Right lobe of liver (tissue), 4 donors: ENCODE measurements at regions not wholly inside any gene's neighbourhood (a gene's known extent, or its start where the extent isn't known, plus 50 kb on each side); places are given as distances from the start of the nearest gene placed in this dataset.

Experiments
- POLR2A ChIP-seq: fragments of 450-650 bp; IDR thresholded peaks from one replicate; pipeline ENCODE4 v1.6.1; 2017; ENCODE audit warnings: antibody characterized with exemption, mild to moderate bottlenecking
- TF ChIP-seq, protein P1 (sequence below), 4 donors: fragments of 200-600 bp in 3 of 4; fragments of 450-650 bp in 1 of 4; IDR thresholded peaks; one replicate each; pipeline versions ENCODE4 v1.5.1 to v1.8.0; 2016 to 2022; ENCODE audit warnings: antibody characterized with exemption in 4 of 4, mild to moderate bottlenecking in 2 of 4
- donor health status: DM: no; HTN: no; CAD: no.
- donor health status: DM: no; HTN: no; CAD: no.
- donor health status: DM: no; HTN: yes; CAD: no.

- TF ChIP-seq, protein P1, sequence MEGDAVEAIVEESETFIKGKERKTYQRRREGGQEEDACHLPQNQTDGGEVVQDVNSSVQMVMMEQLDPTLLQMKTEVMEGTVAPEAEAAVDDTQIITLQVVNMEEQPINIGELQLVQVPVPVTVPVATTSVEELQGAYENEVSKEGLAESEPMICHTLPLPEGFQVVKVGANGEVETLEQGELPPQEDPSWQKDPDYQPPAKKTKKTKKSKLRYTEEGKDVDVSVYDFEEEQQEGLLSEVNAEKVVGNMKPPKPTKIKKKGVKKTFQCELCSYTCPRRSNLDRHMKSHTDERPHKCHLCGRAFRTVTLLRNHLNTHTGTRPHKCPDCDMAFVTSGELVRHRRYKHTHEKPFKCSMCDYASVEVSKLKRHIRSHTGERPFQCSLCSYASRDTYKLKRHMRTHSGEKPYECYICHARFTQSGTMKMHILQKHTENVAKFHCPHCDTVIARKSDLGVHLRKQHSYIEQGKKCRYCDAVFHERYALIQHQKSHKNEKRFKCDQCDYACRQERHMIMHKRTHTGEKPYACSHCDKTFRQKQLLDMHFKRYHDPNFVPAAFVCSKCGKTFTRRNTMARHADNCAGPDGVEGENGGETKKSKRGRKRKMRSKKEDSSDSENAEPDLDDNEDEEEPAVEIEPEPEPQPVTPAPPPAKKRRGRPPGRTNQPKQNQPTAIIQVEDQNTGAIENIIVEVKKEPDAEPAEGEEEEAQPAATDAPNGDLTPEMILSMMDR (IDR thresholded peaks at IDR 0.05) = no peak
- no peak for TF ChIP-seq POLR2A
Observed at GRCh38 chr2:145685383-145686050, 1165.6 kb upstream of the ZEB2 start.
